Heart right ventricle (tissue), 16 donors: ENCODE measurements at regions not wholly inside any gene's neighbourhood (a gene's known extent, or its start where the extent isn't known, plus 50 kb on each side); places are given as distances from the start of the nearest gene placed in this dataset.
"Not testable (repeated sequence)": the region's sequence is repeated elsewhere in the genome, so short reads cannot be mapped to it uniquely, and the experiment has no call there.

Source experiments
- ATAC-seq, 8 donors: fragments of 200-7000 bp; cut with Tn5 transposase; one replicate each; pipeline ENCODE4 v1.9.1; 2020; ENCODE audit warnings: mild to moderate bottlenecking in 8 of 8, moderate library complexity in 8 of 8, moderate number of reproducible peaks in 1 of 8
- DNase-seq, 2 donors: peaks; one replicate each; pipeline ENCODE4 v3.0.0-alpha.2; 2020
- H3K27ac ChIP-seq, 10 donors: fragments of 200-600 bp; sonication (generic) in 2 of 10; one replicate each; pipeline versions ENCODE4 v1.5.0 to v1.8.0; 2020 to 2022; ENCODE audit warnings: mild to moderate bottlenecking in 3 of 10
- H3K27me3 ChIP-seq, 7 donors: fragments of 200-600 bp; one replicate each; pipeline ENCODE4 v1.8.0; 2021 to 2022; ENCODE audit warnings: mild to moderate bottlenecking in 2 of 7
- H3K36me3 ChIP-seq, 9 donors: fragments of 200-600 bp; sonication (generic) in 1 of 9; one replicate each; pipeline versions ENCODE4 v1.5.0 to v1.8.0; 2020 to 2022; ENCODE audit warnings: mild to moderate bottlenecking in 2 of 9
- H3K4me1 ChIP-seq, 9 donors: fragments of 200-600 bp; sonication (generic) in 1 of 9; one replicate each; pipeline versions ENCODE4 v1.5.0 to v1.8.0; 2020 to 2022; ENCODE audit warnings: mild to moderate bottlenecking in 4 of 9
- H3K4me3 ChIP-seq, 10 donors: fragments of 200-600 bp; sonication (generic) in 2 of 10; one replicate each; pipeline versions ENCODE4 v1.5.0 to v1.8.0; 2020 to 2022; ENCODE audit warnings: mild to moderate bottlenecking in 7 of 10, moderate library complexity in 2 of 10
- H3K9me3 ChIP-seq, 11 donors: fragments of 200-600 bp in 10 of 11; sonication (generic) in 2 of 11; one replicate each; pipeline versions ENCODE4 v1.5.0 to v1.8.0; 2013 to 2022; ENCODE audit warnings: mild to moderate bottlenecking in 2 of 11, control low read depth in 1 of 11, moderate library complexity in 1 of 11
- CTCF ChIP-seq, 9 donors: fragments of 200-600 bp; sonication (generic) in 2 of 9; IDR thresholded peaks; one replicate each; pipeline versions ENCODE4 v1.5.0 to v1.8.0; 2021 to 2022; ENCODE audit warnings: antibody characterized with exemption in 9 of 9, mild to moderate bottlenecking in 5 of 9, moderate library complexity in 1 of 9
- WGBS, 2 donors: extraction: QIAGEN DNeasy Blood & Tissue Kit; methylation state at CpG; one replicate each; pipeline ENCODE4 v1.1.7; 2013; ENCODE audit warnings: inconsistent platforms in 1 of 2; 5-methylcytosine and 5-hydroxymethylcytosine counted together
- intact Hi-C, 10 donors: fragments of 100-400 bp; cut with DNase I; formaldehyde crosslinking; loops; one replicate each; pipeline versions ENCODE4 v1.11.1 to v1.14.2; 2022
- donor health status: Arrhythmogenic right ventricular cardiomyopathy.
- donor health status: ischemic (EF 13 %, LVEDD 7.1; RV severe dilation, severe dysfunction).
- donor health status: healthy with polysubstance abuse.
- donor health status: DM: no; HTN: yes; CAD: no.
- donor health status: DM: no; HTN: no; CAD: no.
- donor health status: ischemic (EF 25% LVEDD 6.9; RV normal size, moderate dysfunction).
- donor health status: ischemic (EF 25% LVEDD 5.7; RV mildly dilated, moderate dysfunction).
- donor health status: healthy.
- donor health status: DM: yes; HTN: yes; CAD: no.
- donor health status: Ischemic cardiomyopathy.
- donor health status: ischemic (EF 35%, LVEDD 5.7; RV mildly dilated, moderate dysfunction).
- donor health status: nonischemic (EF 11% LVEDD 7.7; RV severe dilation, severe dysfunction).
- donor health status: DM: yes; HTN: yes; CAD: no.
- donor health status: PGD.
- donor health status: ischemic (EF 29% LVEDD 5.4; RV normal size, mild dysfunction).
- donor health status: nonischemic (EF 23%, LVEDD 6.1; RV moderate dilation, normal function).

- H3K27ac ChIP-seq: no peak overlapping the region
- intact Hi-C loops: no loop called here
- no peaks in the 10 kb centered on the region for H3K27me3 ChIP-seq
- ATAC-seq (no peak), DNase-seq (no peak)
- H3K4me3 ChIP-seq: no peak overlapping the region
- H3K36me3 ChIP-seq: no peaks in the 10 kb centered on the region
- no peaks in the 10 kb centered on the region for H3K4me1 ChIP-seq
- no peak for TF ChIP-seq CTCF (IDR thresholded peaks at IDR 0.05)
- peaks cover 0 to 7% (median 0%) of the 10 kb centered on the region in 11 donors for H3K9me3 ChIP-seq
- 65 to 71% methylated on average over 2 of the region's 2 CpGs for WGBS, 2 donors
Measured at GRCh38 chr18:39208190-39208589, 1642.6 kb upstream of the CELF4 start.

- H3K4me1 ChIP-seq, H3K27me3 ChIP-seq, ATAC-seq, H3K27ac ChIP-seq, intact Hi-C loops, H3K36me3 ChIP-seq, H3K9me3 ChIP-seq, DNase-seq, H3K4me3 ChIP-seq: not testable (repeated sequence)
- 90 to 98% methylated on average over 4 of the region's 4 CpGs for WGBS, 2 donors
Measured at GRCh38 chr18:39206398-39207103, 1641.0 kb upstream of the CELF4 start.

GRCh38 chr18:39205565-39206195 lies 1640.1 kb upstream of the CELF4 start:
- intact Hi-C loops: no loop called here
- no peaks in the 10 kb centered on the region for H3K4me1 ChIP-seq
- H3K36me3 ChIP-seq: no peaks in the 10 kb centered on the region
- H3K4me3 ChIP-seq: no peak overlapping the region
- DNase-seq (no peak), ATAC-seq (no peak)
- TF ChIP-seq CTCF (IDR thresholded peaks at IDR 0.05): no peak
- no peak overlapping the region for H3K27ac ChIP-seq
- H3K9me3 ChIP-seq: no peaks in the 10 kb centered on the region
- WGBS, 2 donors: 76 to 82% methylated on average over 6 of the region's 6 CpGs
- no peaks in the 10 kb centered on the region for H3K27me3 ChIP-seq

GRCh38 chr18:39200153-39200552 lies 1634.6 kb upstream of the CELF4 start:
- intact Hi-C loops: no loop called here

More at GRCh38 chr18:39200153-39200552, 1634.6 kb upstream of the CELF4 start:
- WGBS, 2 donors: 93 to 95% methylated on average over 6 of the region's 6 CpGs
- Histone ChIP-seq H3K27ac (no peak overlapping the region), H3K9me3 (no peaks in the 10 kb centered on the region), H3K4me3 (no peak overlapping the region), H3K27me3 (no peaks in the 10 kb centered on the region), H3K4me1 (no peaks in the 10 kb centered on the region), H3K36me3 (no peaks in the 10 kb centered on the region)
- no peak for DNase-seq
- no peak for ATAC-seq
- TF ChIP-seq CTCF (IDR thresholded peaks at IDR 0.05): no peak
